AG09309 (cell line): ENCODE measurements at regions not wholly inside any gene's neighbourhood (a gene's known extent, or its start where the extent isn't known, plus 50 kb on each side); places are given as distances from the start of the nearest gene placed in this dataset.
A peak's percentile ranks its signal among the peaks of the same experiment; 100 is the strongest.

ENCODE experiments used
- DNase-seq: peaks from one replicate; pipeline ENCODE4 v3.0.0-alpha.2; 2010; ENCODE audit warnings: low read depth
- H3K4me3 ChIP-seq: 2 replicates; pipeline ENCODE4 v1.5.1; 2011; ENCODE audit warnings: mild to moderate bottlenecking, low read depth, low read length, moderate library complexity; ENCODE audit not compliant: control insufficient read depth
- CTCF ChIP-seq: IDR thresholded peaks from 2 replicates; pipeline ENCODE4 v1.5.1; 2011; ENCODE audit warnings: mild to moderate bottlenecking, low read depth, low read length, inconsistent platforms; ENCODE audit not compliant: insufficient read depth, control insufficient read depth; ENCODE audit errors: missing control alignments

- no peak for DNase-seq
- peak; percentile 24 for TF ChIP-seq CTCF
- H3K4me3 ChIP-seq = no peak overlapping the region
Observed at GRCh38 chr6:126176282-126176681, 163.6 kb upstream of the CENPW start.

GRCh38 chr6:126180585-126180984 lies 159.3 kb upstream of the CENPW start:
- no peak overlapping the region for H3K4me3 ChIP-seq
- DNase-seq = peak; percentile 64
- no peak for TF ChIP-seq CTCF

- H3K4me3 ChIP-seq = no peak overlapping the region
- DNase-seq = no peak
- TF ChIP-seq CTCF = no peak
Observed at GRCh38 chr6:126181173-126181741, 158.7 kb upstream of the CENPW start.

- no peak for TF ChIP-seq CTCF
- H3K4me3 ChIP-seq = no peak overlapping the region
- no peak for DNase-seq
Observed at GRCh38 chr6:126181890-126182289, 158.0 kb upstream of the CENPW start.

GRCh38 chr6:126182650-126183311 lies 157.1 kb upstream of the CENPW start:
- no peak for TF ChIP-seq CTCF
- H3K4me3 ChIP-seq = no peak overlapping the region
- no peak for DNase-seq

- no peak for DNase-seq
- no peak for TF ChIP-seq CTCF
Observed at GRCh38 chr6:126185774-126186173, 154.1 kb upstream of the CENPW start.

GRCh38 chr6:126188279-126188909 lies 151.5 kb upstream of the CENPW start:
- DNase-seq = peak; percentile 11
- no peak for TF ChIP-seq CTCF
- H3K4me3 ChIP-seq = no peak overlapping the region

More at GRCh38 chr6:126185774-126186173, 154.1 kb upstream of the CENPW start:
- H3K4me3 ChIP-seq = no peak overlapping the region
